GM21737 (cell line): ENCODE measurements at regions not wholly inside any gene's neighbourhood (a gene's known extent, or its start where the extent isn't known, plus 50 kb on each side); places are given as distances from the start of the nearest gene placed in this dataset.

Source experiments
- ATAC-seq: cut with Tn5 transposase; IDR thresholded peaks from one replicate; pipeline ENCODE4 v1.9.1; 2021; ENCODE audit warnings: mild to moderate bottlenecking, moderate library complexity; ENCODE audit not compliant: unreplicated experiment

- ATAC-seq, result no peak
Observed at GRCh38 chr10:32174349-32174893, 118.2 kb upstream of the KIF5B start.

- ATAC-seq, result no peak
Observed at GRCh38 chr10:32171204-32171603, 115.0 kb upstream of the KIF5B start.

- ATAC-seq, result no peak
Observed at GRCh38 chr10:32169556-32169955, 113.3 kb upstream of the KIF5B start.

GRCh38 chr10:32167450-32167849 lies 111.2 kb upstream of the KIF5B start:
- no peak for ATAC-seq

- no peak for ATAC-seq
Observed at GRCh38 chr10:32166365-32166764, 110.1 kb upstream of the KIF5B start.

- ATAC-seq, result no peak
Observed at GRCh38 chr10:32163762-32164148, 107.5 kb upstream of the KIF5B start.

- ATAC-seq, result no peak
Observed at GRCh38 chr10:32163071-32163761, 107.0 kb upstream of the KIF5B start.

GRCh38 chr10:32161586-32161985 lies 105.4 kb upstream of the KIF5B start:
- ATAC-seq, result no peak

- no peak for ATAC-seq
Observed at GRCh38 chr10:32160864-32161263, 104.6 kb upstream of the KIF5B start.

- no peak for ATAC-seq
Observed at GRCh38 chr10:32159264-32159663, 103.0 kb upstream of the KIF5B start.

- ATAC-seq, result no peak
Observed at GRCh38 chr10:32156031-32156495, 99.8 kb upstream of the KIF5B start.

- no peak for ATAC-seq
Observed at GRCh38 chr10:32155075-32155516, 98.9 kb upstream of the KIF5B start.

GRCh38 chr10:32153931-32154330 lies 97.7 kb upstream of the KIF5B start:
- no peak for ATAC-seq

GRCh38 chr10:32153252-32153651 lies 97.0 kb upstream of the KIF5B start:
- no peak for ATAC-seq

GRCh38 chr10:32151871-32152270 lies 95.6 kb upstream of the KIF5B start:
- ATAC-seq, result no peak

GRCh38 chr10:32150532-32151101 lies 94.4 kb upstream of the KIF5B start:
- no peak for ATAC-seq

- peak; percentile 72 for ATAC-seq
Observed at GRCh38 chr10:32149252-32149955, 93.2 kb upstream of the KIF5B start.

GRCh38 chr10:32148864-32149251 lies 92.6 kb upstream of the KIF5B start:
- ATAC-seq, result no peak

- ATAC-seq, result no peak
Observed at GRCh38 chr10:32147730-32148129, 91.5 kb upstream of the KIF5B start.

GRCh38 chr10:32146166-32146565 lies 89.9 kb upstream of the KIF5B start:
- ATAC-seq, result no peak

GRCh38 chr10:32144817-32145688 lies 88.8 kb upstream of the KIF5B start:
- ATAC-seq, result no peak
